MM.1S (cell line): ENCODE measurements at regions not wholly inside any gene's neighbourhood (a gene's known extent, or its start where the extent isn't known, plus 50 kb on each side); places are given as distances from the start of the nearest gene placed in this dataset.

Experiments used
- DNase-seq: peaks from one replicate; pipeline ENCODE4 v3.0.0-alpha.2; 2015
- H2AFZ ChIP-seq: fragments of 300-600 bp; sonication (generic); 2 replicates; pipeline ENCODE4 v1.6.0; 2016; ENCODE audit warnings: antibody characterized with exemption, low read length
- H3F3A ChIP-seq: fragments of 300-600 bp; sonication (generic); 2 replicates; pipeline ENCODE4 v1.6.1; 2016; ENCODE audit warnings: mild to moderate bottlenecking, antibody characterized with exemption, low read length, moderate library complexity, mixed read lengths; ENCODE audit not compliant: insufficient read depth
- H3K27ac ChIP-seq: fragments of 300-600 bp; sonication (generic); 2 replicates; pipeline ENCODE4 v1.5.1; 2016; ENCODE audit warnings: mild to moderate bottlenecking, low read length
- H3K27me3 ChIP-seq: fragments of 300-600 bp; sonication (generic); replicated peaks from 2 replicates; pipeline ENCODE4 v1.6.0; 2016; ENCODE audit warnings: low read length; ENCODE audit not compliant: insufficient read depth
- H3K36me3 ChIP-seq: fragments of 300-600 bp; sonication (generic); replicated peaks from 2 replicates; pipeline ENCODE4 v1.6.1; 2016; ENCODE audit warnings: mild to moderate bottlenecking, low read length, mixed read lengths; ENCODE audit not compliant: insufficient read depth
- H3K4me1 ChIP-seq: fragments of 300-600 bp; sonication (generic); 2 replicates; pipeline ENCODE4 v1.6.1; 2016; ENCODE audit warnings: low read length, mixed read lengths
- H3K4me2 ChIP-seq: fragments of 300-600 bp; sonication (generic); 2 replicates; pipeline ENCODE4 v1.6.0; 2016; ENCODE audit warnings: low read depth, low read length
- H3K4me3 ChIP-seq: fragments of 300-600 bp; sonication (generic); 2 replicates; pipeline ENCODE4 v1.5.1; 2016; ENCODE audit warnings: low read length, mixed read lengths
- H3K79me2 ChIP-seq: fragments of 300-600 bp; sonication (generic); 2 replicates; pipeline ENCODE4 v1.6.1; 2016; ENCODE audit warnings: mixed run types, low read length, mixed read lengths
- H3K9ac ChIP-seq: fragments of 300-600 bp; sonication (generic); 2 replicates; pipeline ENCODE4 v1.6.1; 2016; ENCODE audit warnings: low read length, mixed read lengths
- H3K9me2 ChIP-seq: fragments of 300-600 bp; sonication (generic); replicated peaks from 2 replicates; pipeline ENCODE4 v1.6.1; 2016; ENCODE audit warnings: mild to moderate bottlenecking, low read length, mixed read lengths; ENCODE audit not compliant: insufficient read depth
- H3K9me3 ChIP-seq: fragments of 300-600 bp; sonication (generic); replicated peaks from 2 replicates; pipeline ENCODE4 v1.6.1; 2016; ENCODE audit warnings: mild to moderate bottlenecking, low read length, mixed read lengths; ENCODE audit not compliant: insufficient read depth
- H4K20me1 ChIP-seq: fragments of 300-600 bp; sonication (generic); 2 replicates; pipeline ENCODE4 v1.6.1; 2016; ENCODE audit warnings: mild to moderate bottlenecking, low read length, moderate library complexity, mixed read lengths; ENCODE audit not compliant: insufficient read depth
- CTCF ChIP-seq: fragments of 300-600 bp; sonication (generic); IDR thresholded peaks from 2 replicates; pipeline ENCODE4 v1.5.1; 2016; ENCODE audit warnings: antibody characterized with exemption, low read length, mixed read lengths
- EZH2 ChIP-seq: fragments of 300-600 bp; sonication (generic); optimal IDR thresholded peaks from 2 replicates; pipeline ENCODE3; 2017; ENCODE audit warnings: low read depth, mild to moderate bottlenecking, antibody characterized with exemption, low read length, mixed read lengths
- EZH2phosphoT487 ChIP-seq: fragments of 300-600 bp; sonication (generic); IDR thresholded peaks from 2 replicates; pipeline ENCODE4 v1.6.1; 2018; ENCODE audit warnings: antibody characterized with exemption, low read length

- H3K36me3 ChIP-seq: no peaks in the 10 kb centered on the region
- peaks cover 91% of the 10 kb centered on the region for H3K27me3 ChIP-seq
- no peak overlapping the region for H2AFZ ChIP-seq
- no peak for DNase-seq
- no peak overlapping the region for H3K4me2 ChIP-seq
- H4K20me1 ChIP-seq: no peaks in the 10 kb centered on the region
- H3K79me2 ChIP-seq: no peaks in the 10 kb centered on the region
- H3K9me3 ChIP-seq: no peaks in the 10 kb centered on the region
- no peak overlapping the region for H3K4me3 ChIP-seq
- no peak for TF ChIP-seq EZH2
- TF ChIP-seq EZH2phosphoT487: no peak
- no peak for TF ChIP-seq CTCF
- H3K9ac ChIP-seq: no peak overlapping the region
- no peaks in the 10 kb centered on the region for H3K4me1 ChIP-seq
- no peaks in the 10 kb centered on the region for H3K9me2 ChIP-seq
- no peaks in the 10 kb centered on the region for H3F3A ChIP-seq
- H3K27ac ChIP-seq: no peak overlapping the region
Measured at GRCh38 chr19:13712767-13713201, 51.5 kb upstream of the MRI1 start.

DNA sequence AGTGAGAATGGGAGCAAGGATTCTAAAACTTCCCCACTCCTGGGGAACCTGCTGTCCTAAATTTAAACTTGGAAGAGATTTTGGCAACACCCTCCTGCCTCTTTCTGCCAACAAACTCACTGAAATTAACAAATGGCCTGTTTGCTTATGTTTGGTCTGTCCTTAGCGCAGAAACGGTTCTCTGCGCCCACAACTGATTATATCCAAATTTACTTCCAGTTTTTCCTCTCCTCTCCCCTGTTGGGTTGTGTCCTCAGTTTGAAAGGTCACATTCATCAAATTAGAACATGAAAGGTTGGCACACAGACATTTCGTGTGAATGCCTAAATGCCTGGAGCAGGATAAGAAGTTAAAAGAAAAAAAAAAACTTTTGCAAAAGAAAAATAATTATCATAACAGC is 56.4 kb upstream of the MRI1 start:
- no peak for DNase-seq
- H3K27ac ChIP-seq: no peak overlapping the region

DNA sequence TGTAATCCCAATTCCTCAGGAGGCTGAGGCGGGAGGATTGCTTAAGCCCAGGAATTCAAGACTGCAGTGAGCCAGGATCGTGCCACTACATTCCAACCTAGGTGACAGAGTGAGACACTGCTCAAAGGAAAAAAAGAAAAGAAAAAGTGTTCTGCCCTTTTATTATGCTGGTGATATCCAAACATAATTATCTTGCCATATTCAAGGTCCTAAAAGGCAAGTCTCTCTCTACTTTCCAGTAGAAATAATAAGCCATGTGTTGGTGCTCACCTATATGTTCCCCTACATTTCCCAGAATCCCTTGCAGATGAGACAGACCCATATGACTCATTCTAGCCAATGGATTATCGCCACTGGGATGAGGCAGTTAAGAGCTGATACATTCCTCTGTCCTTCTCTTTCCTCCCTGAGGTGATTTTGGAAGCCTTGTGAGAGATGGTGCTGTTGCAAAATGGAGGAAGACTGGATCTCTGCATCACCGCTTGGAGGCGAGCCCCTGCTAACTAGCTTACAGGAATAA is 58.3 kb upstream of the MRI1 start:
- Histone ChIP-seq H3K4me1 (no peaks in the 10 kb centered on the region), H3K27me3 (peaks cover 61% of the 10 kb centered on the region), H3K9ac (no peak overlapping the region), H3K27ac (no peak overlapping the region), H3K79me2 (no peaks in the 10 kb centered on the region), H3K36me3 (no peaks in the 10 kb centered on the region), H3K4me3 (no peak overlapping the region), H3K9me3 (no peaks in the 10 kb centered on the region), H3K9me2 (no peaks in the 10 kb centered on the region), H4K20me1 (no peaks in the 10 kb centered on the region), H3K4me2 (no peak overlapping the region), H3F3A (no peaks in the 10 kb centered on the region), H2AFZ (peak overlapping the region; percentile 11; the same call in 1 of the 2 replicates)
- TF ChIP-seq EZH2 (no peak), CTCF (no peak), EZH2phosphoT487 (no peak)
- DNase-seq: no peak

More for the DNA sequence above, 56.4 kb upstream of the MRI1 start:
- TF ChIP-seq CTCF: no peak
- peaks cover 72% of the 10 kb centered on the region for H3K27me3 ChIP-seq
- no peaks in the 10 kb centered on the region for H3K9me3 ChIP-seq
- no peaks in the 10 kb centered on the region for H4K20me1 ChIP-seq
- no peaks in the 10 kb centered on the region for H3K79me2 ChIP-seq
- H3K4me1 ChIP-seq: no peaks in the 10 kb centered on the region
- H3K36me3 ChIP-seq: no peaks in the 10 kb centered on the region
- H2AFZ ChIP-seq: no peak overlapping the region
- no peaks in the 10 kb centered on the region for H3K9me2 ChIP-seq
- H3K4me3 ChIP-seq: no peak overlapping the region
- H3K4me2 ChIP-seq: no peak overlapping the region
- no peak overlapping the region for H3K9ac ChIP-seq
- no peaks in the 10 kb centered on the region for H3F3A ChIP-seq

- TF ChIP-seq CTCF: no peak
- no peak for TF ChIP-seq EZH2
- TF ChIP-seq EZH2phosphoT487: no peak
- H3F3A ChIP-seq: no peaks in the 10 kb centered on the region
- DNase-seq: no peak
- H3K79me2 ChIP-seq: no peaks in the 10 kb centered on the region
- H3K36me3 ChIP-seq: no peaks in the 10 kb centered on the region
- H3K9me2 ChIP-seq: no peaks in the 10 kb centered on the region
- H3K4me3 ChIP-seq: no peak overlapping the region
- H3K27me3 ChIP-seq: peaks cover 63% of the 10 kb centered on the region
- no peak overlapping the region for H3K4me2 ChIP-seq
- no peak overlapping the region for H3K9ac ChIP-seq
- H3K27ac ChIP-seq: no peak overlapping the region
- H2AFZ ChIP-seq: no peak overlapping the region
- H3K9me3 ChIP-seq: no peaks in the 10 kb centered on the region
- no peaks in the 10 kb centered on the region for H4K20me1 ChIP-seq
- no peaks in the 10 kb centered on the region for H3K4me1 ChIP-seq
Measured at GRCh38 chr19:13705201-13705600, 59.1 kb upstream of the MRI1 start.
